ENCODE measurements at regions not wholly inside any gene's neighbourhood (a gene's known extent, or its start where the extent isn't known, plus 50 kb on each side); places are given as distances from the start of the nearest gene placed in this dataset.

DNA sequence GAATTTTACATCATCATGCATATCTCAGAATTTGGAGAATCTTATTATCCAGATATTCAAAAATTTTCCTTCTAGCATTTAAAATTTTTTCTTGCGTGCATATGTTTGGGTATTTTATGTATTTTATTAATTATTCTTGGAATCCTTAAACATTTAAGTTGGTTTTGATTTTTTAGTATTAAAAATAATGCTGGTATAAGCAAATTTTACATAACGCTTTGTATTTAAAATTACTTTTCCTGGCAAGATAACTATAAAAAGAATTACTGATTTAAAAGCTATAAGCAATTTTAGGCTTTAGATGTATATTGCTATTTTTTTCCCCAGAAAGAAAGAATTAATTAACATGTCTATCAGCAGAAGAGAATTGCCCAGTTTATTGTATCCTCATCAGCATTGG, 224.6 kb upstream of the STXBP6 start:
- H3K36me3 ChIP-seq (ENCODE audit: insufficient read depth, low read length): no peaks in the 10 kb centered on the region
- no peaks in the 10 kb centered on the region for H3K4me1 ChIP-seq (ENCODE audit: insufficient read depth, low read length)
- H3K27me3 ChIP-seq (ENCODE audit: insufficient read depth, low read length): no peaks in the 10 kb centered on the region
- no peak for TF ChIP-seq CTCF (IDR thresholded peaks at IDR 0.05; ENCODE audit: extremely low read depth, low read depth, low read length)
- H3K79me2 ChIP-seq (ENCODE audit: insufficient read depth, low read length): no peaks in the 10 kb centered on the region
- no peak overlapping the region for H3K4me2 ChIP-seq (ENCODE audit: insufficient read depth, low read length)
- H3K27ac ChIP-seq (ENCODE audit: low read depth, low read length): no peak overlapping the region
- H3K9me3 ChIP-seq (ENCODE audit: low read depth, low read length): no peaks in the 10 kb centered on the region
- H3K4me3 ChIP-seq (ENCODE audit: insufficient read depth, low read length): no peak overlapping the region
- no peak for DNase-seq (ENCODE audit: insufficient read length, low spot score, missing footprints)
- no peak overlapping the region for H2AFZ ChIP-seq (ENCODE audit: low read length)
- no peaks in the 10 kb centered on the region for H4K20me1 ChIP-seq (ENCODE audit: insufficient read depth, low read length)

- Histone ChIP-seq H3K27ac (ENCODE audit: low read depth, low read length) (no peak overlapping the region), H4K20me1 (ENCODE audit: insufficient read depth, low read length) (no peaks in the 10 kb centered on the region), H3K9me3 (ENCODE audit: low read depth, low read length) (peaks cover 3% of the 10 kb centered on the region), H3K36me3 (ENCODE audit: insufficient read depth, low read length) (no peaks in the 10 kb centered on the region), H3K27me3 (ENCODE audit: insufficient read depth, low read length) (no peaks in the 10 kb centered on the region), H3K4me1 (ENCODE audit: insufficient read depth, low read length) (no peaks in the 10 kb centered on the region), H3K79me2 (ENCODE audit: insufficient read depth, low read length) (no peaks in the 10 kb centered on the region), H3K4me2 (ENCODE audit: insufficient read depth, low read length) (no peak overlapping the region), H3K4me3 (ENCODE audit: insufficient read depth, low read length) (no peak overlapping the region), H2AFZ (ENCODE audit: low read length) (no peak overlapping the region)
- DNase-seq (ENCODE audit: insufficient read length, low spot score, missing footprints): no peak
- no peak for TF ChIP-seq CTCF (IDR thresholded peaks at IDR 0.05; ENCODE audit: extremely low read depth, low read depth, low read length)
Observed at GRCh38 chr14:25267186-25267585, 217.2 kb upstream of the STXBP6 start.

- no peak for DNase-seq (ENCODE audit: insufficient read length, low spot score, missing footprints)
Observed at GRCh38 chr14:25259470-25259869, 209.5 kb upstream of the STXBP6 start.

DNA sequence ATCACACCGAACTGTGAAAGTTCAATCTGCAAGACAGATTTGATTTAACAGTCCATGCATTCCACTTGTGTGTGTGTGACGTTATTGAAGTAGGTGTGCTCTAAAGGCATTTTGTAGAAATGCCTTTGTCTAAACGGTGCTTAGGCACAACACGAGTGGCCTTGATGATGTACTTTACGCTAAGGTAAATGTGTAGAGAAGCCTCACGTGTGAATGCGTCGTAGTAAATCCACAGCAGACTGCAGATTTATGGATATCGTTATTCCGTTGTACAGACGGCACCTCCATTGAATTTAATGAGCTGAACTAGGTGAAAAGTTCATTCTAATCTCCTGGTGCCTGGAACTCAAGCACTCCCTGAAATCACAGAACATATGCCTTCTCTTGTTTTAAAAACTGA, 202.8 kb upstream of the STXBP6 start:
- no peaks in the 10 kb centered on the region for H3K27me3 ChIP-seq (ENCODE audit: insufficient read depth, low read length)
- DNase-seq (ENCODE audit: insufficient read length, low spot score, missing footprints): no peak
- H3K27ac ChIP-seq (ENCODE audit: low read depth, low read length): no peak overlapping the region
- no peaks in the 10 kb centered on the region for H3K9me3 ChIP-seq (ENCODE audit: low read depth, low read length)
- no peaks in the 10 kb centered on the region for H3K4me1 ChIP-seq (ENCODE audit: insufficient read depth, low read length)
- no peak for TF ChIP-seq CTCF (IDR thresholded peaks at IDR 0.05; ENCODE audit: extremely low read depth, low read depth, low read length)
- H3K79me2 ChIP-seq (ENCODE audit: insufficient read depth, low read length): no peaks in the 10 kb centered on the region
- H3K4me3 ChIP-seq (ENCODE audit: insufficient read depth, low read length): no peak overlapping the region
- H2AFZ ChIP-seq (ENCODE audit: low read length): no peak overlapping the region
- H3K4me2 ChIP-seq (ENCODE audit: insufficient read depth, low read length): no peak overlapping the region
- no peaks in the 10 kb centered on the region for H4K20me1 ChIP-seq (ENCODE audit: insufficient read depth, low read length)
- no peaks in the 10 kb centered on the region for H3K36me3 ChIP-seq (ENCODE audit: insufficient read depth, low read length)

More at GRCh38 chr14:25259470-25259869, 209.5 kb upstream of the STXBP6 start:
- Histone ChIP-seq H3K4me3 (ENCODE audit: insufficient read depth, low read length) (no peak overlapping the region), H3K36me3 (ENCODE audit: insufficient read depth, low read length) (no peaks in the 10 kb centered on the region), H3K4me2 (ENCODE audit: insufficient read depth, low read length) (no peak overlapping the region), H3K27me3 (ENCODE audit: insufficient read depth, low read length) (no peaks in the 10 kb centered on the region), H2AFZ (ENCODE audit: low read length) (no peak overlapping the region), H4K20me1 (ENCODE audit: insufficient read depth, low read length) (no peaks in the 10 kb centered on the region), H3K9me3 (ENCODE audit: low read depth, low read length) (peaks cover 3% of the 10 kb centered on the region), H3K27ac (ENCODE audit: low read depth, low read length) (no peak overlapping the region), H3K4me1 (ENCODE audit: insufficient read depth, low read length) (no peaks in the 10 kb centered on the region), H3K79me2 (ENCODE audit: insufficient read depth, low read length) (no peaks in the 10 kb centered on the region)
- no peak for TF ChIP-seq CTCF (IDR thresholded peaks at IDR 0.05; ENCODE audit: extremely low read depth, low read depth, low read length)

Data from osteoblast (primary cell).